NCI-H510A treated with DMSO at 0.1 percent for 48 hours (cell line): ENCODE measurements at regions not wholly inside any gene's neighbourhood (a gene's known extent, or its start where the extent isn't known, plus 50 kb on each side); places are given as distances from the start of the nearest gene placed in this dataset.

Experiments
- DNase-seq: peaks from one replicate; lab custom pipeline; 2025; lab: John Stamatoyannopoulos, UW

GRCh38 chr2:14350856-14351255, 281.7 kb upstream of the LRATD1 start:
- no peak for DNase-seq

- no peak for DNase-seq
Measured at GRCh38 chr2:14352067-14352466, 280.4 kb upstream of the LRATD1 start.

GRCh38 chr2:14354231-14354630, 278.3 kb upstream of the LRATD1 start:
- no peak for DNase-seq

- DNase-seq: no peak
Measured at GRCh38 chr2:14355102-14355501, 277.4 kb upstream of the LRATD1 start.

- no peak for DNase-seq
Measured at GRCh38 chr2:14358339-14358738, 274.2 kb upstream of the LRATD1 start.

GRCh38 chr2:14358774-14359173, 273.7 kb upstream of the LRATD1 start:
- DNase-seq: no peak

GRCh38 chr2:14363137-14363536, 269.4 kb upstream of the LRATD1 start:
- no peak for DNase-seq

- DNase-seq: no peak
Measured at GRCh38 chr2:14363976-14364375, 268.5 kb upstream of the LRATD1 start.

GRCh38 chr2:14364471-14364870, 268.0 kb upstream of the LRATD1 start:
- DNase-seq: peak; percentile 68

GRCh38 chr2:14385043-14385442, 247.5 kb upstream of the LRATD1 start:
- DNase-seq: no peak

GRCh38 chr2:14387332-14387731, 245.2 kb upstream of the LRATD1 start:
- no peak for DNase-seq

- DNase-seq: no peak
Measured at GRCh38 chr2:14388724-14389123, 243.8 kb upstream of the LRATD1 start.

- no peak for DNase-seq
Measured at GRCh38 chr2:14396533-14397083, 235.9 kb upstream of the LRATD1 start.

GRCh38 chr2:14398641-14399040, 233.9 kb upstream of the LRATD1 start:
- no peak for DNase-seq

- peak; percentile 99 for DNase-seq
Measured at GRCh38 chr2:14401873-14402272, 230.6 kb upstream of the LRATD1 start.

- no peak for DNase-seq
Measured at GRCh38 chr2:14408695-14409094, 223.8 kb upstream of the LRATD1 start.

GRCh38 chr2:14417551-14417950, 215.0 kb upstream of the LRATD1 start:
- no peak for DNase-seq

- no peak for DNase-seq
Measured at GRCh38 chr2:14418115-14418514, 214.4 kb upstream of the LRATD1 start.

- DNase-seq: no peak
Measured at GRCh38 chr2:14420851-14421250, 211.7 kb upstream of the LRATD1 start.

- no peak for DNase-seq
Measured at GRCh38 chr2:14422426-14422825, 210.1 kb upstream of the LRATD1 start.

- DNase-seq: no peak
Measured at GRCh38 chr2:14423145-14423906, 209.2 kb upstream of the LRATD1 start.

- no peak for DNase-seq
Measured at GRCh38 chr2:14424478-14425390, 207.8 kb upstream of the LRATD1 start.

GRCh38 chr2:14425869-14426268, 206.6 kb upstream of the LRATD1 start:
- no peak for DNase-seq
